ENCODE measurements at regions not wholly inside any gene's neighbourhood (a gene's known extent, or its start where the extent isn't known, plus 50 kb on each side); places are given as distances from the start of the nearest gene placed in this dataset.

DNA sequence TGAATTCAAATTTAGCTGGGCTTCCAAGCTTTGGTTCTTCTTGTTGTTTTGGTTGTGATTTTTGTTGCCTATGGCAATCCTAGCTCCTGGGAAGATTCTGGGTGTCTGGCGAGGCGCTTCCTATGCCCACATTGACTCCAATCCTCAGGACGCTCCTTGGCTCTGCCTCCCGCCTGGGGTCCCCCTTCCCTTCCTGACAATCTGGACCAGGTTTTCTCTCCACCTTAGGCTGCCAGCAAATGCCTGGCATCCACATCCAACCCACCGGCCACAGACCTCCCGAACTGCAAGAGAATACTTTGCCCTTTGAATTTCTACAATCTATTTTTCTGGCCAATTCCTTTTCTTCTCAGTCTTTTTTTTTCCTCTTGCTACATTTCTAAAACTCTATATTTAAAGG, 186.9 kb upstream of the UBL3 start:
- H3K4me1 ChIP-seq (ENCODE audit: control insufficient read depth in 2 of 2, insufficient read depth in 1 of 2, low read depth in 1 of 2, low read length in 2 of 2) = peaks cover 0 to 10% of the 10 kb centered on the region in 2 donors
- H4K8ac ChIP-seq (ENCODE audit: low read depth, low read length) = no peak overlapping the region
- no peak overlapping the region for H2BK120ac ChIP-seq (ENCODE audit: low read depth, low read length)
- no peak overlapping the region for H3K23ac ChIP-seq (ENCODE audit: low read depth, low read length, poor library complexity)
- no peak overlapping the region for H2AFZ ChIP-seq (ENCODE audit: low read length)
- H3K9me3 ChIP-seq (replicated peaks in 1 of 2; ENCODE audit: control insufficient read depth in 2 of 2, insufficient read depth in 1 of 2, low read depth in 1 of 2, low read length in 2 of 2) = no peaks in the 10 kb centered on the region
- H3K18ac ChIP-seq (ENCODE audit: low read length) = no peak overlapping the region
- H3K27me3 ChIP-seq (ENCODE audit: control insufficient read depth in 3 of 3, insufficient read depth in 3 of 3, low read depth in 1 of 3, low read length in 3 of 3) = peaks cover 0 to 7% (median 2%) of the 10 kb centered on the region in 3 experiments
- H4K91ac ChIP-seq (ENCODE audit: low read depth, low read length, poor library complexity) = no peak overlapping the region
- DNase-seq (ENCODE audit: low spot score) = peak; percentile 49
- H3K14ac ChIP-seq (ENCODE audit: low read length) = no peak overlapping the region
- H3K79me1 ChIP-seq (ENCODE audit: low read depth, low read length) = no peaks in the 10 kb centered on the region
- H3K4me3 ChIP-seq (ENCODE audit: low read length in 2 of 2) = no peak overlapping the region
- H2AK5ac ChIP-seq (ENCODE audit: low read depth, low read length) = no peak overlapping the region
- no peaks in the 10 kb centered on the region for H3K36me3 ChIP-seq (replicated peaks in 1 of 2; ENCODE audit: control insufficient read depth in 2 of 2, insufficient read depth in 2 of 2, low read length in 2 of 2)
- H2BK12ac ChIP-seq (ENCODE audit: low read length) = no peak overlapping the region
- no peak overlapping the region for H3K27ac ChIP-seq (replicated peaks; ENCODE audit: low read length)
- H3K4ac ChIP-seq (ENCODE audit: low read length) = no peak overlapping the region
- WGBS, 2 donors (ENCODE audit: extremely low coverage in 2 of 2, insufficient read length in 2 of 2, insufficient replicate concordance in 1 of 2) = no CpG with 5 or more reads among the region's 6 CpGs
- no peak overlapping the region for H3K4me2 ChIP-seq (ENCODE audit: insufficient read depth, low read length, poor library complexity, severe bottlenecking)
- H2BK5ac ChIP-seq (ENCODE audit: low read length) = no peak overlapping the region
- H3K9ac ChIP-seq (ENCODE audit: low read depth, low read length, poor library complexity) = no peak overlapping the region
- H2BK15ac ChIP-seq (ENCODE audit: low read length) = no peak overlapping the region

DNA sequence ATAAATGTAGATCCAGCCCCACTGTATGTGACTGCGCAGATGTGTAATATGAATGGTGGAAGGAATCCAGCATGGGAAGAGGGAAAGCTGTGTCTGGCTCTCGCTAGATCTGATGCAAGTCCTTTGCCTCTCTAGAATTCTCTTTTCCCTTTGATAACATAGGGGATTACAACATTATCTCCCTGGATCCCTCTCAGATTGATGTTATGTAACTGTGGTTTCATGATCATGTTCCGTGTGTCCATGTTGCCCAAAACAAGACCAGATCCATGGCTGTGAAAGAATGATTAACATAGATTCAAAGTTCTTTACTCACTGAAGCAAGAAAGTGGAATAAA, 184.0 kb upstream of the UBL3 start:
- H3K14ac ChIP-seq (ENCODE audit: low read length) = no peak overlapping the region
- H3K9me3 ChIP-seq (replicated peaks in 1 of 2; ENCODE audit: control insufficient read depth in 2 of 2, insufficient read depth in 1 of 2, low read depth in 1 of 2, low read length in 2 of 2) = no peaks in the 10 kb centered on the region
- H2BK15ac ChIP-seq (ENCODE audit: low read length) = no peak overlapping the region
- peaks cover 0 to 8% of the 10 kb centered on the region in 2 donors for H3K4me1 ChIP-seq (ENCODE audit: control insufficient read depth in 2 of 2, insufficient read depth in 1 of 2, low read depth in 1 of 2, low read length in 2 of 2)
- no peak overlapping the region for H2BK120ac ChIP-seq (ENCODE audit: low read depth, low read length)
- WGBS, 2 donors (ENCODE audit: extremely low coverage in 2 of 2, insufficient read length in 2 of 2, insufficient replicate concordance in 1 of 2) = no CpG with 5 or more reads among the region's 3 CpGs
- H2AFZ ChIP-seq (ENCODE audit: low read length) = no peak overlapping the region
- H3K4me3 ChIP-seq (ENCODE audit: low read length in 2 of 2) = no peak overlapping the region
- no peaks in the 10 kb centered on the region for H3K79me1 ChIP-seq (ENCODE audit: low read depth, low read length)
- no peak overlapping the region for H2AK5ac ChIP-seq (ENCODE audit: low read depth, low read length)
- no peak overlapping the region for H3K9ac ChIP-seq (ENCODE audit: low read depth, low read length, poor library complexity)
- no peak for DNase-seq (ENCODE audit: low spot score)
- H4K8ac ChIP-seq (ENCODE audit: low read depth, low read length) = no peak overlapping the region
- no peak overlapping the region for H2BK12ac ChIP-seq (ENCODE audit: low read length)
- no peak overlapping the region for H3K23ac ChIP-seq (ENCODE audit: low read depth, low read length, poor library complexity)
- no peak overlapping the region for H3K4me2 ChIP-seq (ENCODE audit: insufficient read depth, low read length, poor library complexity, severe bottlenecking)
- H3K4ac ChIP-seq (ENCODE audit: low read length) = no peak overlapping the region
- H3K27me3 ChIP-seq (ENCODE audit: control insufficient read depth in 3 of 3, insufficient read depth in 3 of 3, low read depth in 1 of 3, low read length in 3 of 3) = peaks cover 0 to 7% (median 3%) of the 10 kb centered on the region in 3 experiments
- no peak overlapping the region for H2BK5ac ChIP-seq (ENCODE audit: low read length)
- H4K91ac ChIP-seq (ENCODE audit: low read depth, low read length, poor library complexity) = no peak overlapping the region
- H3K36me3 ChIP-seq (replicated peaks in 1 of 2; ENCODE audit: control insufficient read depth in 2 of 2, insufficient read depth in 2 of 2, low read length in 2 of 2) = no peaks in the 10 kb centered on the region
- no peak overlapping the region for H3K18ac ChIP-seq (ENCODE audit: low read length)
- H3K27ac ChIP-seq (replicated peaks; ENCODE audit: low read length) = no peak overlapping the region

DNA sequence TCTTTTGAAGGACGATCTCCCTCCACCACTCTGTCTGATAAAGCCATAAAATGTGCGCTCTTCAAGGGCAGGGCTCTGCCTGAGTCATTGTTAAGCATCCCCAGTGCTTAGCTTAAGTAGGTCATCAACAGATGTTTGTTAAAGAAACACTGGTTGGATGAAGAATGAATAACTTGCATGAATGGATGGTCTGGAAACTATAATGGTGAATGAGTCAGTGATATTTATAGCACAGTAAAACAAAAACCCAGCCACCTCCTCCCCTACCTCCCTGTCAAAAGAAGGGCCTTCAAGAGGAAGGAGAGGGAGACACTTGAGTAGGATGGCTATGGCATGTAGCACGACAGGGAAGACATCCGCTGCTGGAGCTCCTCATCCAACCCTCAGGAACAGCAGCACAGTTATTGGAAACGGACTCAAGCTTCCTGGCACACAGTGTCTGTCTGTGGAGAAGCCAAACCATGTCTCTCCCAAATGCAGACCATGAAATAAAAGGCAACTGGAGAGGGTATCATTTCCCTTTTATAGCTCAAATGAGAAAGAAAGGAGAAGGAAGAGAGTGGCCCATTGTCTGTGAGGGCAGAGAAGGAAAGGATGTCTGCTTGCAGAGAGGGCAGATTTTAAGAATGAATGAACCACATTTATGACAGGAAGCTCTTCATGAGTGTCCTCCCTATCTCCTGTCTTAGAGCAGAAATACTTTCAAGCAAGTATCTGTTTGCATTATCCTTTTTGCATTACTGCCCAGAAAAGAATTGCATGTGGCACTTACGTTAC, 183.5 kb upstream of the UBL3 start:
- no peak overlapping the region for H2BK120ac ChIP-seq (ENCODE audit: low read depth, low read length)
- no peaks in the 10 kb centered on the region for H3K79me1 ChIP-seq (ENCODE audit: low read depth, low read length)
- H3K27ac ChIP-seq (replicated peaks; ENCODE audit: low read length) = no peak overlapping the region
- H3K4me2 ChIP-seq (ENCODE audit: insufficient read depth, low read length, poor library complexity, severe bottlenecking) = no peak overlapping the region
- no peak overlapping the region for H3K4ac ChIP-seq (ENCODE audit: low read length)
- H3K36me3 ChIP-seq (replicated peaks in 1 of 2; ENCODE audit: control insufficient read depth in 2 of 2, insufficient read depth in 2 of 2, low read length in 2 of 2) = no peaks in the 10 kb centered on the region
- H3K9me3 ChIP-seq (replicated peaks in 1 of 2; ENCODE audit: control insufficient read depth in 2 of 2, insufficient read depth in 1 of 2, low read depth in 1 of 2, low read length in 2 of 2) = no peaks in the 10 kb centered on the region
- H2BK5ac ChIP-seq (ENCODE audit: low read length) = no peak overlapping the region
- no peak overlapping the region for H2AK5ac ChIP-seq (ENCODE audit: low read depth, low read length)
- H3K4me1 ChIP-seq (ENCODE audit: control insufficient read depth in 2 of 2, insufficient read depth in 1 of 2, low read depth in 1 of 2, low read length in 2 of 2) = peaks cover 0 to 7% of the 10 kb centered on the region in 2 donors
- H2AFZ ChIP-seq (ENCODE audit: low read length) = no peak overlapping the region
- no peak overlapping the region for H2BK15ac ChIP-seq (ENCODE audit: low read length)
- no peak overlapping the region for H4K8ac ChIP-seq (ENCODE audit: low read depth, low read length)
- H3K4me3 ChIP-seq (ENCODE audit: low read length in 2 of 2) = no peak overlapping the region
- peaks cover 0 to 6% (median 3%) of the 10 kb centered on the region in 3 experiments for H3K27me3 ChIP-seq (ENCODE audit: control insufficient read depth in 3 of 3, insufficient read depth in 3 of 3, low read depth in 1 of 3, low read length in 3 of 3)
- no CpG with 5 or more reads among the region's 6 CpGs for WGBS, 2 donors (ENCODE audit: extremely low coverage in 2 of 2, insufficient read length in 2 of 2, insufficient replicate concordance in 1 of 2)
- no peak overlapping the region for H3K14ac ChIP-seq (ENCODE audit: low read length)
- H3K18ac ChIP-seq (ENCODE audit: low read length) = peak overlapping the region; percentile 54
- no peak overlapping the region for H3K23ac ChIP-seq (ENCODE audit: low read depth, low read length, poor library complexity)
- no peak for DNase-seq (ENCODE audit: low spot score)
- no peak overlapping the region for H4K91ac ChIP-seq (ENCODE audit: low read depth, low read length, poor library complexity)
- no peak overlapping the region for H3K9ac ChIP-seq (ENCODE audit: low read depth, low read length, poor library complexity)
- no peak overlapping the region for H2BK12ac ChIP-seq (ENCODE audit: low read length)

DNA sequence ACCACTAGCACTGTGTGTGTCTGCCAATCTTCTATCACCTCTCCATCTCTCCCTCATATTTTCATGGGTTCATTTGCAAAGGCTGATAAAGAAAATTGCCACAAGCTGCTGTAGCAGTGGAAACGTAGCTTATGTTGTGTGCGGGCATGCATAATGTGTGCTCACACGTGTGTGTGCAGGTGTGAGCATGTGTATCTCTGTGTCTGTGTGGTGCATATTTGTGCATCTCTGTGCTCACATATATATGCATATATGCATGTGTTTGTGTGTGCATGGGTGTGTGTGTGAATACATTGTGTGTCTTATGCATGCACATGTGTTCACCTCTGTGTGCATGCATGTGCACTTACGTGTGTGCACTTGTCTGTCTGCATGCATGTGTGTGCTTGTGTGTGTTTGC, 181.8 kb upstream of the UBL3 start:
- H3K4ac ChIP-seq (ENCODE audit: low read length) = no peak overlapping the region
- no peak overlapping the region for H2BK12ac ChIP-seq (ENCODE audit: low read length)
- H2BK5ac ChIP-seq (ENCODE audit: low read length) = no peak overlapping the region
- H3K9me3 ChIP-seq (replicated peaks in 1 of 2; ENCODE audit: control insufficient read depth in 2 of 2, insufficient read depth in 1 of 2, low read depth in 1 of 2, low read length in 2 of 2) = no peaks in the 10 kb centered on the region
- peak overlapping the region; percentile 68 for H3K18ac ChIP-seq (ENCODE audit: low read length)
- H3K4me3 ChIP-seq (ENCODE audit: low read length in 2 of 2) = peak overlapping the region in 1 of 2 donors; percentile 66
- H3K9ac ChIP-seq (ENCODE audit: low read depth, low read length, poor library complexity) = peak overlapping the region; percentile 82
- peaks cover 0 to 4% of the 10 kb centered on the region in 2 donors for H3K4me1 ChIP-seq (ENCODE audit: control insufficient read depth in 2 of 2, insufficient read depth in 1 of 2, low read depth in 1 of 2, low read length in 2 of 2)
- H3K27ac ChIP-seq (replicated peaks; ENCODE audit: low read length) = no peak overlapping the region
- H3K4me2 ChIP-seq (ENCODE audit: insufficient read depth, low read length, poor library complexity, severe bottlenecking) = no peak overlapping the region
- no peak overlapping the region for H3K23ac ChIP-seq (ENCODE audit: low read depth, low read length, poor library complexity)
- H3K79me1 ChIP-seq (ENCODE audit: low read depth, low read length) = no peaks in the 10 kb centered on the region
- no CpG with 5 or more reads among the region's 4 CpGs for WGBS, 2 donors (ENCODE audit: extremely low coverage in 2 of 2, insufficient read length in 2 of 2, insufficient replicate concordance in 1 of 2)
- no peak overlapping the region for H2BK120ac ChIP-seq (ENCODE audit: low read depth, low read length)
- H2AFZ ChIP-seq (ENCODE audit: low read length) = no peak overlapping the region
- no peak overlapping the region for H3K14ac ChIP-seq (ENCODE audit: low read length)
- DNase-seq (ENCODE audit: low spot score) = no peak
- peaks cover 0 to 4% (median 3%) of the 10 kb centered on the region in 3 experiments for H3K27me3 ChIP-seq (ENCODE audit: control insufficient read depth in 3 of 3, insufficient read depth in 3 of 3, low read depth in 1 of 3, low read length in 3 of 3)
- H4K8ac ChIP-seq (ENCODE audit: low read depth, low read length) = no peak overlapping the region
- peak overlapping the region; percentile 13 for H4K91ac ChIP-seq (ENCODE audit: low read depth, low read length, poor library complexity)
- no peak overlapping the region for H2AK5ac ChIP-seq (ENCODE audit: low read depth, low read length)
- H2BK15ac ChIP-seq (ENCODE audit: low read length) = no peak overlapping the region
- no peaks in the 10 kb centered on the region for H3K36me3 ChIP-seq (replicated peaks in 1 of 2; ENCODE audit: control insufficient read depth in 2 of 2, insufficient read depth in 2 of 2, low read length in 2 of 2)
